ENCODE measurements at regions not wholly inside any gene's neighbourhood (a gene's known extent, or its start where the extent isn't known, plus 50 kb on each side); places are given as distances from the start of the nearest gene placed in this dataset.
"Not testable (repeated sequence)": the region's sequence is repeated elsewhere in the genome, so short reads cannot be mapped to it uniquely, and the experiment has no call there.

DNA sequence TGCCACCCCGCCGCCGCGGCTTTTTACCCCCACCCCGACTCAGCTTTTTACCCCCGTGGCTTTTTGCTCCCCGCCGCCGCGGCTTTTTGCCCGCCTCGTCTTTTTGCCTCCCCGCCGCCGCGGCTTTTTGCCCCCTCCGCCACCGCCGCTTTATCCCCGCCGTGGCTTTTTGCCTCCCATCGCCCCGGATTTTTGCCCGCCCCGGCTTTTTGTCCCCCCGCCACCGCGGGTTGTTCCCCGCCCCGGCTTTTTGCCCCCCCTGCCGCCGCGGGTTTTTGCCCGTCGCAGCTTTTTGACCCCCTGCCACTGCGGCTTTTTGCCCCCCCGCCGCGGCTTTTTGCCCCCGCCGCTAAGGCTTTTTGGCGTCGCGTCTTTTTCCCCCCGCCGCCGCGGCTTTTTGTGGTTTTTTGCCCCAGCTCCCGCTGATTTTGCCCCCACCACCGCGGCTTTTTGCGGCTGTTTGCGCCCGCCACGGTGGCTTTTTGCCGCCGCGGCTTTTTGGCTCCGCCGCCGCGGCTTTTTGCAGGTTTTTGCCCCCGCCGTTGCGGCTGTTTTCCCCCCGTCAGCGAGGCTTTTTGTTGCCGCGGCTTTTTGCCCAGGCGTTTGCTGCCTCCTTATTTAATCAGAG is 597.2 kb downstream of the GOLGA6L6 start:
- no peak overlapping the region for H3K4me3 ChIP-seq (ENCODE audit: low read depth, low read length)
- TF ChIP-seq POLR2A (IDR thresholded peaks at IDR 0.05; ENCODE audit: extremely low read depth, insufficient read length) (no peak), MYC (IDR thresholded peaks at IDR 0.05; ENCODE audit: low read depth, low read length) (no peak), CTCF (IDR thresholded peaks at IDR 0.05; ENCODE audit: low read depth, low read length) (no peak)
- TF ChIP-seq, protein P1, sequence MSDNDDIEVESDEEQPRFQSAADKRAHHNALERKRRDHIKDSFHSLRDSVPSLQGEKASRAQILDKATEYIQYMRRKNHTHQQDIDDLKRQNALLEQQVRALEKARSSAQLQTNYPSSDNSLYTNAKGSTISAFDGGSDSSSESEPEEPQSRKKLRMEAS (IDR thresholded peaks at IDR 0.05; ENCODE audit: low read depth, low read length), result no peak
- no peak for DNase-seq (ENCODE audit: low read depth)

GRCh38 chr15:19943515-19943914 is 598.1 kb downstream of the GOLGA6L6 start:
- no peak overlapping the region for H3K4me3 ChIP-seq (ENCODE audit: low read depth, low read length)
- no peak for DNase-seq (ENCODE audit: low read depth)
- TF ChIP-seq, protein P1 (IDR thresholded peaks at IDR 0.05; ENCODE audit: low read depth, low read length), result no peak
- TF ChIP-seq MYC (IDR thresholded peaks at IDR 0.05; ENCODE audit: low read depth, low read length) (no peak), CTCF (IDR thresholded peaks at IDR 0.05; ENCODE audit: low read depth, low read length) (no peak)

DNA sequence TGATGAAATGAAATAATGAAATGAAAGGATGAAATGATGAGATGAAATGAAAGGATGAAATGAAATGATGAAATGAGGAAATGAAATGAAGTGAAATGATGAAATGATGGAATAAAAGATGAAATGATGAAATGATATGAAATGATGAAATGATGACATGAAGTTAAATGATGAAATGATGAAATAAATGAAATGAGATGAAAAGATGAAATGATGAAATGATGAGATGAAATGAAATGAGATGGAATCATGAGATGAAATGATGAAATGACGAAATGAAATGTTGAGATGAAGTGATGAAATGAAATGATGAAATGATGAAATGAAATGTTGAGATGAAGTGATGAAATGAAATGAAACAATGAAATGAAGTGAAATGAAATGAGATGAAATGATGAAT is 638.3 kb downstream of the GOLGA6L6 start:
- not testable (repeated sequence) for H3K4me3 ChIP-seq (ENCODE audit: low read depth, low read length); DNase-seq (ENCODE audit: low read depth)

- not testable (repeated sequence) for H3K4me3 ChIP-seq (ENCODE audit: low read depth, low read length); DNase-seq (ENCODE audit: low read depth)
Observed at GRCh38 chr15:19902388-19902787, 639.2 kb downstream of the GOLGA6L6 start.

- not testable (repeated sequence) for H3K4me3 ChIP-seq (ENCODE audit: low read depth, low read length); DNase-seq (ENCODE audit: low read depth)
Observed at GRCh38 chr15:19901414-19901813, 640.2 kb downstream of the GOLGA6L6 start.

DNA sequence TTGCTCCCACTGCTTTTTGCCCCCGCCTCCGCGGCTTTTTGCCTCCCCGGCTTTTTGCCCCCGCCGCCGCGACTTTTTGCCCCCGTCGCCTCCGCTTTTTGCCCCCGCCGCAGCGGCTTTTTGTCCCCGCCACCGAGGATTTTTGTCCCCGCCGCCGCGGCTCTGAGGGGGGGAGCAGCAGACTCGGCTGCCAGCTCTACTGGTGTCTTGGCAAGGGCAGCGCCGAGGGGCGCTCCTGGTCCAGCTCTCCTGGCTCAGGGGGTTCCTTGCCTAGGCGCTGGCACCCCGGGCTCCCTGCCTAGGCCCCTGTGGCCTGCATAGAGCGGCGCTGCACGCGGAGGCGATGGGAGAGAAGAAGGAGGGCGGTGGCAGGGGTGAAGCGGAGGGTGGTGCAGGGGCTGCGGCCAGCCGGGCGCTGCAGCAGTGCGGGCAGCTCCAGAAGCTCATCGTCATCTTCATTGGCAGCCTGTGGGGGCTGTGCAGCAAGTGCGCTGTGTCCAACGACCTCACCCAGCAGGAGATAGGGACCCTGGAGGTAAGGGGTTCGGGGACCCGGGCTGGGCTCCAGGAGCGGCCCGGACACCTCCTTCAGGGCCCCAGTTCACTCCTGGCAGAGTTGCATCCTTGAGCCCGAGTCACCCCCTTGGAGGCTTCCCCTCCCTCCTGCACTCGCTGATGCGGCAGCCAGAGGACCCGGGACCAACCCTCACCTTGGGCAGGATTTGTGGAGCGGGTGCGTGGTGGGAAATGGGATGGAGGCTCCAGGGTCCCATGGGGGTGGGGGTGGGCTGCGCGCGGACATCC is 642.4 kb downstream of the GOLGA6L6 start:
- DNase-seq (ENCODE audit: low read depth), result no peak
- H3K4me3 ChIP-seq (ENCODE audit: low read depth, low read length), result no peak overlapping the region
- no peak for TF ChIP-seq POLR2A (IDR thresholded peaks at IDR 0.05; ENCODE audit: extremely low read depth, insufficient read length)

GRCh38 chr15:19888811-19889210 is 652.8 kb downstream of the GOLGA6L6 start:
- DNase-seq (ENCODE audit: low read depth); H3K4me3 ChIP-seq (ENCODE audit: low read depth, low read length): not testable (repeated sequence)

- not testable (repeated sequence) for DNase-seq (ENCODE audit: low read depth)
Observed at GRCh38 chr15:19844061-19844460, 697.5 kb downstream of the GOLGA6L6 start.

More at GRCh38 chr15:19844061-19844460, 697.5 kb downstream of the GOLGA6L6 start:
- not testable (repeated sequence) for H3K4me3 ChIP-seq (ENCODE audit: low read depth, low read length)

Measured in NB4 (cell line).